H9 (cell line): ENCODE measurements at regions not wholly inside any gene's neighbourhood (a gene's known extent, or its start where the extent isn't known, plus 50 kb on each side); places are given as distances from the start of the nearest gene placed in this dataset.

Source experiments
- DNase-seq: peaks from one replicate; pipeline ENCODE4 v3.0.0-alpha.2; 2017
- H2AFZ ChIP-seq: one replicate; pipeline ENCODE4 v1.6.1; 2013; ENCODE audit warnings: mild to moderate bottlenecking, low read length, control low read depth, moderate library complexity
- H2AK5ac ChIP-seq: 2 replicates; pipeline ENCODE4 v1.6.1; 2013; ENCODE audit warnings: low read length, control low read depth, mixed read lengths; ENCODE audit not compliant: insufficient read length
- H2BK120ac ChIP-seq: one replicate; pipeline ENCODE4 v1.6.1; 2013; ENCODE audit warnings: low read depth, mild to moderate bottlenecking, low read length, control low read depth, inconsistent platforms; ENCODE audit not compliant: poor library complexity, severe bottlenecking
- H2BK12ac ChIP-seq: 2 replicates; pipeline ENCODE4 v1.6.1; 2013; ENCODE audit warnings: low read length, control low read depth, mixed read lengths, low read depth; ENCODE audit not compliant: insufficient read length
- H2BK15ac ChIP-seq: 2 replicates; pipeline ENCODE4 v1.6.1; 2013; ENCODE audit warnings: low read depth, low read length, control low read depth
- H2BK20ac ChIP-seq: one replicate; pipeline ENCODE4 v1.6.1; 2013; ENCODE audit warnings: low read depth, mild to moderate bottlenecking, low read length, control low read depth, inconsistent platforms; ENCODE audit not compliant: poor library complexity, severe bottlenecking
- H2BK5ac ChIP-seq: 2 replicates; pipeline ENCODE4 v1.6.1; 2013; ENCODE audit warnings: low read length, control low read depth, mixed read lengths; ENCODE audit not compliant: insufficient read length
- H3K14ac ChIP-seq: 2 replicates; pipeline ENCODE4 v1.6.1; 2013; ENCODE audit warnings: low read length, control low read depth; ENCODE audit not compliant: insufficient read depth
- H3K18ac ChIP-seq: 2 replicates; pipeline ENCODE4 v1.6.1; 2013; ENCODE audit warnings: low read depth, mild to moderate bottlenecking, mixed read lengths, low read length, control low read depth; ENCODE audit not compliant: insufficient read length
- H3K23ac ChIP-seq: 2 replicates; pipeline ENCODE4 v1.6.1; 2013; ENCODE audit warnings: low read length, control low read depth, mixed read lengths, low read depth; ENCODE audit not compliant: insufficient read length
- H3K23me2 ChIP-seq: 2 replicates; pipeline ENCODE4 v1.6.1; 2013; ENCODE audit warnings: low read depth, mild to moderate bottlenecking, mixed read lengths, low read length, control low read depth; ENCODE audit not compliant: insufficient read length, poor library complexity, severe bottlenecking
- H3K27ac ChIP-seq: 2 replicates; pipeline ENCODE4 v1.5.1; 2013; ENCODE audit warnings: low read length, control low read depth, mixed read lengths, low read depth; ENCODE audit not compliant: insufficient read length
- H3K27me3 ChIP-seq: 2 replicates; pipeline ENCODE4 v1.6.1; 2013; ENCODE audit warnings: low read length, control low read depth, inconsistent platforms; ENCODE audit not compliant: insufficient read depth
- H3K4ac ChIP-seq: 2 replicates; pipeline ENCODE4 v1.6.1; 2013; ENCODE audit warnings: low read depth, mild to moderate bottlenecking, control low read depth, inconsistent platforms, low read length, moderate library complexity
- H3K4me1 ChIP-seq: 2 replicates; pipeline ENCODE4 v1.6.1; 2013; ENCODE audit warnings: low read length, control low read depth, inconsistent platforms; ENCODE audit not compliant: insufficient read depth
- H3K4me2 ChIP-seq: 2 replicates; pipeline ENCODE4 v1.6.1; 2013; ENCODE audit warnings: low read length, control low read depth, mixed read lengths; ENCODE audit not compliant: insufficient read length, insufficient read depth
- H3K56ac ChIP-seq: 2 replicates; pipeline ENCODE4 v1.6.1; 2013; ENCODE audit warnings: low read depth, mild to moderate bottlenecking, mixed read lengths, low read length, control low read depth; ENCODE audit not compliant: insufficient read length
- H3K79me1 ChIP-seq: 2 replicates; pipeline ENCODE4 v1.6.1; 2013; ENCODE audit warnings: low read depth, mild to moderate bottlenecking, moderate library complexity, low read length, control low read depth, inconsistent platforms; ENCODE audit not compliant: insufficient read depth, poor library complexity, severe bottlenecking
- H3K79me2 ChIP-seq: 2 replicates; pipeline ENCODE4 v1.6.1; 2013; ENCODE audit warnings: low read length, control low read depth, inconsistent platforms; ENCODE audit not compliant: insufficient read depth
- H3K9ac ChIP-seq: 2 replicates; pipeline ENCODE4 v1.6.1; 2013; ENCODE audit warnings: low read length, control low read depth, mixed read lengths; ENCODE audit not compliant: insufficient read length; ENCODE audit errors: extremely low read depth
- H3K9me3 ChIP-seq: one replicate; pipeline ENCODE4 v1.6.1; 2013; ENCODE audit warnings: low read depth, low read length, inconsistent platforms; ENCODE audit not compliant: control insufficient read depth
- H3T11ph ChIP-seq: one replicate; pipeline ENCODE4 v1.6.1; 2013; ENCODE audit warnings: mild to moderate bottlenecking, low read length, control low read depth, inconsistent platforms
- H4K20me1 ChIP-seq: one replicate; pipeline ENCODE4 v1.6.1; 2013; ENCODE audit not compliant: control insufficient read depth, insufficient read length, insufficient read depth
- H4K5ac ChIP-seq: 2 replicates; pipeline ENCODE4 v1.6.1; 2013; ENCODE audit warnings: low read depth, mild to moderate bottlenecking, mixed read lengths, low read length, control low read depth; ENCODE audit not compliant: insufficient read length
- H4K8ac ChIP-seq: replicated peaks from 2 replicates; pipeline ENCODE4 v1.6.1; 2013; ENCODE audit warnings: low read length, control low read depth, mixed read lengths, low read depth; ENCODE audit not compliant: insufficient read length
- H4K91ac ChIP-seq: 2 replicates; pipeline ENCODE4 v1.6.1; 2013; ENCODE audit warnings: low read depth, mild to moderate bottlenecking, moderate library complexity, mixed read lengths, low read length, control low read depth; ENCODE audit not compliant: insufficient read length
- H3K27ac Mint-ChIP-seq, 3 experiments: 2 replicates in 2 of 3; 3 replicates in 1 of 3; pipeline ENCODE4 v1.8.0; 2020 to 2021; ENCODE audit warnings: mixed read lengths in 3 of 3, mild to moderate bottlenecking in 1 of 3, moderate library complexity in 1 of 3
- H3K27me3 Mint-ChIP-seq: 2 replicates; pipeline ENCODE4 v1.8.0; 2021; ENCODE audit warnings: low read depth, mild to moderate bottlenecking, moderate library complexity, mixed read lengths
- H3K36me3 Mint-ChIP-seq, 3 experiments: 2 replicates in 2 of 3; 3 replicates in 1 of 3; pipeline ENCODE4 v1.8.0; 2020 to 2021; ENCODE audit warnings: low read depth in 3 of 3, mixed read lengths in 3 of 3; ENCODE audit not compliant: insufficient read depth in 1 of 3
- H3K4me1 Mint-ChIP-seq, 2 experiments: 2 replicates each; pipeline ENCODE4 v1.8.0; 2020; ENCODE audit warnings: mixed read lengths in 2 of 2
- H3K4me3 Mint-ChIP-seq, 2 experiments: 2 replicates in 1 of 2; 3 replicates in 1 of 2; pipeline ENCODE4 v1.8.0; 2020 to 2021; ENCODE audit warnings: mild to moderate bottlenecking in 2 of 2, mixed read lengths in 2 of 2, moderate library complexity in 1 of 2
- H3K9me3 Mint-ChIP-seq, 2 experiments: 2 replicates in 1 of 2; 3 replicates in 1 of 2; pipeline ENCODE4 v1.8.0; 2020; ENCODE audit warnings: mild to moderate bottlenecking in 2 of 2, mixed read lengths in 2 of 2, moderate library complexity in 1 of 2
- CTCF ChIP-seq: fragments of 200-600 bp; sonication (generic); conservative IDR thresholded peaks from 3 replicates; pipeline ENCODE4 v1.8.0; 2021; ENCODE audit warnings: antibody characterized with exemption, mild to moderate bottlenecking
- WGBS: extraction: QIAGEN DNeasy Blood & Tissue Kit; methylation state at CpG from one replicate; pipeline ENCODE4 v1.1.7; 2013; ENCODE audit warnings: missing lambda C conversion rate, low lambda C conversion rate, mixed read lengths; ENCODE audit not compliant: insufficient read length; ENCODE audit errors: extremely low coverage; 5-methylcytosine and 5-hydroxymethylcytosine counted together

DNA sequence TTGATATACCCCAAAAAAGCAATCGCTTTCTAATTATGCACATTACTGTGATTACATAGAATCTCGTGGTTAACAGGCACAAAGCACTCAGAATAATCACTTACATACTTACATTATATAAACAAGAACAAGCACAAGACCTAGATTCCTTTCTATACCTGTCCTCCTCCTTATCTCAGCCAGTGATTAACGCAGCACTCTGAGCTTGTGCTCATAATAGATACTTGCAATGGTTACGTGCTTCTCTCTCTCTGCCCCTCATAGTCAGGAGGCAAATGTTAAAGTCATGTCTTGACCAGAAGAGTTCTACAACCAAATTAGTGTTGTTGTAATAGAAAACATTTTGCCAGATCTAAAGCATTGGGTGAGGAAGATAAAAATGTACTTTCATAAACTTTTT lies 342.2 kb upstream of the PKDCC start:
- Histone ChIP-seq H3K56ac (no peak overlapping the region), H3K27ac (no peak overlapping the region), H4K5ac (no peak overlapping the region), H3K79me1 (no peaks in the 10 kb centered on the region), H2BK120ac (no peak overlapping the region), H2AFZ (no peak overlapping the region), H3K4me1 (no peaks in the 10 kb centered on the region), H3K9me3 (no peaks in the 10 kb centered on the region), H3K27me3 (no peaks in the 10 kb centered on the region), H4K91ac (no peak overlapping the region), H2BK15ac (no peak overlapping the region), H4K20me1 (no peaks in the 10 kb centered on the region), H4K8ac (no peak overlapping the region), H3K14ac (no peak overlapping the region), H3K79me2 (no peaks in the 10 kb centered on the region), H3K23me2 (no peaks in the 10 kb centered on the region), H3K18ac (no peak overlapping the region), H2BK12ac (no peak overlapping the region), H2BK20ac (no peak overlapping the region), H3K4ac (no peak overlapping the region), H2BK5ac (no peak overlapping the region), H3K4me2 (no peak overlapping the region), H3K9ac (no peak overlapping the region), H2AK5ac (no peak overlapping the region), H3K23ac (no peak overlapping the region), H3T11ph (no peak overlapping the region)
- Mint-ChIP-seq H3K27ac (no peak overlapping the region), H3K27me3 (no peaks in the 10 kb centered on the region), H3K9me3 (no peaks in the 10 kb centered on the region), H3K36me3 (no peaks in the 10 kb centered on the region), H3K4me3 (no peak overlapping the region), H3K4me1 (peaks cover 0 to 3% of the 10 kb centered on the region in 2 experiments; a peak in 1 of 4 replicates)
- DNase-seq, result no peak
- no peak for TF ChIP-seq CTCF
- no CpG with 5 or more reads among the region's 4 CpGs for WGBS
